GM19463 (cell line): ENCODE measurements at regions not wholly inside any gene's neighbourhood (a gene's known extent, or its start where the extent isn't known, plus 50 kb on each side); places are given as distances from the start of the nearest gene placed in this dataset.
"Not testable (repeated sequence)": the region's sequence is repeated elsewhere in the genome, so short reads cannot be mapped to it uniquely, and the experiment has no call there.

ENCODE experiments used
- ATAC-seq: cut with Tn5 transposase; IDR thresholded peaks from one replicate; pipeline ENCODE4 v1.9.1; 2021; ENCODE audit warnings: mild to moderate bottlenecking, moderate library complexity; ENCODE audit not compliant: unreplicated experiment

- ATAC-seq = not testable (repeated sequence)
Observed at GRCh38 chr9:62655705-62656104, 1465.9 kb downstream of the SPATA31A7 start.

GRCh38 chr9:62662733-62663507, 1473.1 kb downstream of the SPATA31A7 start:
- ATAC-seq = not testable (repeated sequence)

GRCh38 chr9:62663512-62663911, 1473.7 kb downstream of the SPATA31A7 start:
- ATAC-seq = not testable (repeated sequence)

DNA sequence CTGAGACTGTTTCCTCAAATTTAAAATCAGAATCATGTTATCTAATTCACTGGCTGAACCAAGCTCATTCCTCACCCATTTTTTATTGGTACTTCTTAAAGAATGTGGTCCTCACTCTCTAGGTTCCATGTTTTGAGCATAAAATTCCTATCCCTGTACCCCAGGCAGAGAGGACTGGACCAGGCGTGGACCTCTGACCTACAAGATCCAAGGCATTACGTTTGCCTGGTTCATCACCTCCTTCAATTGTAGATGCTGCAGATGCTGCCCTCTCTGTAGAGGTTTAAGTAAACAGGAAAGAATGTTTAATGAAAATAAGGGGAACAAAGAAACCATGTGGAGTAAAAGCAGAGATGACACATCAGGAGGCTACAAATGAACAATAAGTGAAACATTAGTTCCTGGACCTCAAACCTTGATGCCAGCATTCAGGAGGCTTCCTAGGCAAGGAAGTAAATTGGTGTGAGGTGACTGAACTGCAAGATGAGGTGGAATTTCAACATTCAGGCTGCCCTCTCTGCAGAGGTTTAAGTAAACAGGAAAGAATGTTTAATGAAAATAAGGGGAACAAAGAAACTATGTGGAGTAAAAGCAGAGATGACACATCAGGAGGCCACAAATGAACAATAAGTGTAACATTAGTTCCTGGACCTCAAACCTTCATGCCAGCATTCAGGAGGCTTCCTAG, 1477.4 kb downstream of the SPATA31A7 start:
- ATAC-seq = peak; percentile 32

- not testable (repeated sequence) for ATAC-seq
Observed at GRCh38 chr9:62677016-62677415, 1487.2 kb downstream of the SPATA31A7 start.

GRCh38 chr9:62678336-62678735, 1488.5 kb downstream of the SPATA31A7 start:
- peak; percentile 56 for ATAC-seq

DNA sequence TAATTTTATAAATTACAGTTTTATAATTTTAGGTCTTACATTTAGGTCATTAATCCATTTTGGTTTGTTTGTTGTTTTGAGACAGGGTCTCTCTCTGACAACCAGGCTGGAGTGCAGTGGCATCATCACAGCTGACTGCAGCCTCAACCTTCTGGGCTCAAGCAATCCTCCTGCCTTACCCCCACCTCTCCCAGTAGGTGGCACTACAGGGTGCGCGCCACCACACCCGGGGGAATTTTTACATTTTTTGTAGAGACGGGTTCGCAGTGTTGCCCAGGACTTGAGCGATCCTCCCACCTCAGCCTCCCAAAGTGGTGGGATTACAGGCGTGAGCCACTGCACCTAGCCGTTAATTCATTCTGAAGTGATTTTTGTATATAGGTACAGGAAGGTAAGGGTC, 1489.2 kb downstream of the SPATA31A7 start:
- ATAC-seq = not testable (repeated sequence)

DNA sequence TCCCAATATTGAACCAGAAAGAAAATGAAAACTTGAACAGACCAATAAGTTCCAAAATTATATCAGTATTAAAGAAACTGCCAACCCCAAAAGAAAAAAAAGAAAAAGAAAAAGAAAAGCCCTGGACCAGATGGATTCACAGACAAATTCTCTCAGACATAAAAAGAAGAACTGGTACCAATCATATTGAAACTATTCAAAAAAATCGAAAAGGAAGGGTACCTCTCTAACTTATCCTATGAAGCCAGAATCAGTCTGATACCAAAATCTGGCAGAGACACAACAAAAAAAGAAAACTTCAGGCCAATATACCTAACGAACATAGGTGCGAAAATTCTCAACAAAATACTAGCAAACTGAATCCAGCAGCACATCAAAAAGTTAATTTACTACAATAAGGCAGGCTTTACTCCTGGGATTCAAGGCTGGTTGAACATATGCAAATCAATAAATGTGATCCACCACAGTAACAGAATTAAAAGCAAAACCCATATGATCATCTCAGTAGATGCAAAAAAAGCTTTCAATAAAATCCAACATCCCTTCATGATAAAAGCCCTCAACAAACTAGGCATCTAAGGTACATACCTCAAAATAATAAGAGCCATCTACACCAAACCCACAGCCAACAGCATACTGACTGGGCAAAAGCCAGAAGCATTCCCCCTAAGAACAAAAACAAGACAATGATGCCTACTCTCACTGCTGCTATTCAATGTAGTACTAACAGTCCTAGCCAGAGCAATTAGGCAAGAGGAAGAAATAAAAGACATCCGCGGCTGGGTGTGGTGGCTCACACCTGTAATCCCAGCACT, 1495.2 kb downstream of the SPATA31A7 start:
- ATAC-seq = peak; percentile 75

DNA sequence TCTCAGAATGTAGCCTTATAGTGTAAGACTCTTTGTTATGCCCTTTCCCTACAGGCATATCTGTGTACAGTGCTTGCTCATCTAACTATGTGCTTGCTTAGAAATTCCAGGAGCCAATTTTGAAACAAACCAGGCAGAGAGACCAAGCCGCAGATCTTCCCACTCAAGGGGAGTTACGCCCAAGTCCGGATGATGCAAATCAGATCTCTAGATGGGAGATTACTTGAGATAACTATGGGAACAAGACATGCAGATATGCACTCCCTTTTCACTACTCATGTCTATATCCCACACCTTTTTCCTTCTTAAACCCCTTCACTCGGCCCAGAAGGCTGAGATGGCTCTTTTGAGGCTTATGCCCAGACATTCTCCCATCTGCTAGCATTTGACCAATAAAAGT, 1496.5 kb downstream of the SPATA31A7 start:
- ATAC-seq = not testable (repeated sequence)

DNA sequence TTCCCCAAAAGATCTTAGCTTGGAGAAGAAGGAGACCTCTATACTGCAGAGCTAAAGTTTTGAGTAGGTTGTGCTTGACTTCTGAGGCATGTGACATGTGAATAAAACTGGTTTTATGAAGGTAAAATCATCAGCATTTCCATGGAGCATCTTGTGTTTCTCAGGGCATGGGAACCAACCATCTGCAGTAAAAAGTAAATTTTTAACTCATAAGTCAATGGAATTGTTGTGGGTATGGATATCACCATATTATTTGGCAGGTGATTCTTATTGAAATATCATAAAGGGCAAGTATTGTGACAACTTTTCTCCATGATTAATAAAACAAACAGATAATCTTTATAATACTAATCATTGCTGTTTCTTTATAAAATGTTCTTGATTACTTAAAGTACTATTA, 1503.2 kb downstream of the SPATA31A7 start:
- ATAC-seq = not testable (repeated sequence)

GRCh38 chr9:62711317-62711716, 1521.5 kb downstream of the SPATA31A7 start:
- ATAC-seq = not testable (repeated sequence)

DNA sequence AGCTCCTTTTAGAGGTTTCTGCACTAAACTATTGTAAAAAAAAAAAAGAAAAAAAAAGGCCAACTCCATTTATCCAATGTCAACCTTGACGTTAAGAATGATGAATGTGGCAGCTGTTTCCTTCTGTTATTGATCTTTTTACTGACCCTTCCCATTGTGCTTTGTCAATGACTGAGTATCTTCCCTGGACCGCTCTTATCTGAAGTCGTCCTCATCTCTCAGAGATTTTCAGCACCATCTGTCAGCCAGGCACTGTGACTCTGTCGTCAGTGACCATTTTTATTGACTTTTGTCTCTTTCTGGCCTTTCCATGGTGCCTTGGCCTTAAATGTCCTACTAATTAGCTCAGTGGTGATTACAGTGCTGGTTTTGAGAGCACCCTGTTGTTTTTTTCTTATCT, 1535.7 kb downstream of the SPATA31A7 start:
- ATAC-seq = not testable (repeated sequence)

GRCh38 chr9:62730229-62731000, 1540.6 kb downstream of the SPATA31A7 start:
- ATAC-seq = peak; percentile 93

DNA sequence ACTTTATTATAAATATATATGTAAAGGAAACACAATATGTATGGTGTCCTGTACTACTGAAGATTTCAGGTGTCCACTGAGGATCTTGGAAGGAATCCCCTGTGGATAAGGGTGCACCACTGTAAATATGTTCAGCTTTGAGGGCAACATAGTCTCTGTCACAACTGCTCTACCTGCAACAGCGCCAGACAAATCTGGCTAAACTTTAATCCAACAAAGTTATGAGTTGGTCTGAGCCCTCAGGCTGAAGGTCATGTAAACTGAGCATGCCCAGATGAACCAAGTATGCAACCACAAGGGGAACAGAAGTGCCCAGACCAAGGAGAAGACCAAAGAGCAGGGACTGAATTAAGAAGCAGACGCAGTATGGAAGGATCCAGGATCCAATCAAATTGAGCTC, 1541.2 kb downstream of the SPATA31A7 start:
- ATAC-seq = not testable (repeated sequence)

DNA sequence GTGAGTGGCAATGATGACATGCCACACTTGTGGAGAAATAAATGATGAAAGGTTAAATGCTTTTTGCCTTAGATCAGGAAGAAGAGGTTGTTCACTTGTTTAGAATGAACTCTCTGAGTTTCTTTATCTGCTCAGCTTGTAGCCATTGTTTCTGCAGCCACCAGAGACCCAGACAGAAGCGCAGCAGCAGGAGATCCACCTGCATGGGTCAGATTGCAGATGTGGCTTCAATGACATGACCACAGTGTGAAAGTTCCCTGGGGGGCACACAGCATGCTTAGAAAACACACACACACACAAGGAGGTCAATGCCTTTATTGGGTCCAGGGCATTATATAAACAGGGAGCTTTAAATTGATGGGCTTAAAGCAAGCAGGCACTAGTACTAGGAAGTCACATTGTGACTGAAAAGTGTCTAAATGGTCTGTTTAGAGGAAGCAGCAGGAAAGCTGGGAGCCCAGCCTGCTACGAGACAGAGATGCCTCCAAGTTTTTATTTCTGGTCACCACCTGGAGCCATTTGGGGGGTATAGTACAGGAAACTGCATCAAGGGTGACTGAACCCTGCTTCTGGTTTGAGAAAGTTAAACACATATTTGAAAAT, 1547.3 kb downstream of the SPATA31A7 start:
- ATAC-seq = not testable (repeated sequence)

- not testable (repeated sequence) for ATAC-seq
Observed at GRCh38 chr9:62737915-62738314, 1548.1 kb downstream of the SPATA31A7 start.

DNA sequence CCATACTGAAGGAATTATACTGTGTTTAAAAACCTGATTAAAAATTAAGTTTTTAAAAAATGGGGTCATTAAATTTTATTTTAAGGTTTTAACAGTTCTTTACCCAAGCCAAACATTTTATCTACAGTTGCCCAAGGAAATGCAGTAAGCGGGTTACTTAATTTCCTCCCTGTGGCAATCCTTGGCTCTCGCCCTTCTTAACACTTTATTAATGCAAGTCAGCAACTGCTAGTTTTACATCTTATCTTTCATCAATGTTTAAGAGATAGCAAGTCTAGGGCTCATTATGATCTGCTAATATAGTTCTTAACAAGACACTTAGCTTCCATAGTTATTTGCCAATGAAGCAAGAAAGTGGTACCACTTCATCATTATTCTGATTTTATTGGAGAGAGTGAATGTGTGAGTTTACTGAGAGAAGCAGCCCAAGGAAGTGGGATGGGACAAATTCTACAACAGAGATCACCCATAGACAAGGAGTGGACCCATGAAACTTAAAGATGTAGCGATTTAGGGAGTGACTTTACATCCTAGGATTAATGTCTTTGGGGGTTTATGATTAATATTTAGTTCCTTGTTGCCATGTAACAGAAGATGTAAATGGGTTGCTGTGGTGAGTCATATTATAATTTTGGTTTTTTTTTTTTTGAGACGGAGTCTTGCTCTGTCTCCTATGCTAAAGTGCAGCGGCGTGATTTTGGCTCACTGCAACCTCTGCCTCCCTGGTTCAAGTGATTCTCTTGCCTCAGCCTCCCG, 1556.1 kb downstream of the SPATA31A7 start:
- not testable (repeated sequence) for ATAC-seq
